Trophoblast cell (in vitro differentiated cells and primary cell): ENCODE measurements at regions not wholly inside any gene's neighbourhood (a gene's known extent, or its start where the extent isn't known, plus 50 kb on each side); places are given as distances from the start of the nearest gene placed in this dataset.
"Not testable (repeated sequence)": the region's sequence is repeated elsewhere in the genome, so short reads cannot be mapped to it uniquely, and the experiment has no call there.

Source experiments
- DNase-seq, 2 donors: peaks; one replicate each; pipeline ENCODE4 v3.0.0-alpha.2; 2016
- H2AFZ ChIP-seq: 2 replicates; pipeline ENCODE4 v1.6.1; 2013; ENCODE audit warnings: low read length, moderate library complexity, mild to moderate bottlenecking; ENCODE audit not compliant: insufficient read depth, poor library complexity
- H2AK5ac ChIP-seq: 2 replicates; pipeline ENCODE4 v1.6.1; 2013; ENCODE audit warnings: mild to moderate bottlenecking, low read length
- H2BK120ac ChIP-seq: 2 replicates; pipeline ENCODE4 v1.6.1; 2013; ENCODE audit warnings: low read length, mild to moderate bottlenecking, moderate library complexity; ENCODE audit not compliant: insufficient read depth, poor library complexity
- H2BK12ac ChIP-seq: 2 replicates; pipeline ENCODE4 v1.6.1; 2013; ENCODE audit warnings: mild to moderate bottlenecking, low read length, moderate library complexity
- H2BK5ac ChIP-seq: 2 replicates; pipeline ENCODE4 v1.6.1; 2013; ENCODE audit warnings: low read length, low read depth, moderate library complexity, mild to moderate bottlenecking; ENCODE audit not compliant: poor library complexity
- H3K14ac ChIP-seq: 2 replicates; pipeline ENCODE4 v1.6.1; 2013; ENCODE audit warnings: mild to moderate bottlenecking, low read length
- H3K18ac ChIP-seq: 2 replicates; pipeline ENCODE4 v1.6.1; 2013; ENCODE audit warnings: mild to moderate bottlenecking, low read length
- H3K23ac ChIP-seq: 2 replicates; pipeline ENCODE4 v1.6.1; 2013; ENCODE audit warnings: low read length
- H3K27ac ChIP-seq: 2 replicates; pipeline ENCODE4 v1.5.1; 2013; ENCODE audit warnings: low read depth, mild to moderate bottlenecking, inconsistent platforms, low read length, moderate library complexity
- H3K27me3 ChIP-seq: 2 replicates; pipeline ENCODE4 v1.6.1; 2013; ENCODE audit warnings: inconsistent platforms, mild to moderate bottlenecking, low read length, moderate library complexity; ENCODE audit not compliant: insufficient read depth
- H3K36me3 ChIP-seq, 2 experiments: 1 replicate in 1 of 2; 2 replicates in 1 of 2; pipeline ENCODE4 v1.6.1; 2013; ENCODE audit warnings: low read length in 2 of 2, mild to moderate bottlenecking in 2 of 2, moderate library complexity in 1 of 2; ENCODE audit not compliant: insufficient read depth in 2 of 2, control insufficient read depth in 1 of 2
- H3K4ac ChIP-seq: 2 replicates; pipeline ENCODE4 v1.6.1; 2013; ENCODE audit warnings: low read depth, mild to moderate bottlenecking, low read length, moderate library complexity
- H3K4me1 ChIP-seq, 2 experiments: 1 replicate in 1 of 2; 2 replicates in 1 of 2; pipeline ENCODE4 v1.6.1; 2013; ENCODE audit warnings: low read length in 2 of 2, mild to moderate bottlenecking in 2 of 2, moderate library complexity in 1 of 2; ENCODE audit not compliant: insufficient read depth in 2 of 2, control insufficient read depth in 1 of 2
- H3K4me2 ChIP-seq: 2 replicates; pipeline ENCODE4 v1.6.1; 2013; ENCODE audit warnings: inconsistent platforms, mild to moderate bottlenecking, low read length, moderate library complexity
- H3K4me3 ChIP-seq: 2 replicates; pipeline ENCODE4 v1.5.1; 2013; ENCODE audit warnings: mild to moderate bottlenecking, low read depth, low read length, inconsistent platforms
- H3K79me1 ChIP-seq: one replicate; pipeline ENCODE4 v1.6.1; 2013; ENCODE audit warnings: low read length
- H3K79me2 ChIP-seq: 2 replicates; pipeline ENCODE4 v1.6.1; 2013; ENCODE audit warnings: low read length, mild to moderate bottlenecking; ENCODE audit not compliant: control insufficient read depth, insufficient read depth, poor library complexity
- H3K9ac ChIP-seq: 2 replicates; pipeline ENCODE4 v1.6.1; 2013; ENCODE audit warnings: mild to moderate bottlenecking, low read length
- H3K9me3 ChIP-seq: 2 replicates; pipeline ENCODE4 v1.6.1; 2013; ENCODE audit warnings: low read depth, mild to moderate bottlenecking, control low read depth, inconsistent platforms, low read length; ENCODE audit not compliant: insufficient read depth
- H4K12ac ChIP-seq: 2 replicates; pipeline ENCODE4 v1.6.1; 2013; ENCODE audit warnings: low read depth, mild to moderate bottlenecking, low read length, moderate library complexity
- H4K8ac ChIP-seq: 2 replicates; pipeline ENCODE4 v1.6.1; 2013; ENCODE audit warnings: low read depth, mild to moderate bottlenecking, low read length, moderate library complexity
- H4K91ac ChIP-seq: one replicate; pipeline ENCODE4 v1.6.1; 2013; ENCODE audit warnings: low read depth, mild to moderate bottlenecking, low read length, moderate library complexity
- WGBS: extraction: QIAGEN DNeasy Blood & Tissue Kit; methylation state at CpG from one replicate; pipeline ENCODE4 v1.1.7; 2013; ENCODE audit warnings: missing lambda C conversion rate; ENCODE audit not compliant: insufficient read length, insufficient coverage; ENCODE audit errors: extremely low coverage; 5-methylcytosine and 5-hydroxymethylcytosine counted together

DNA sequence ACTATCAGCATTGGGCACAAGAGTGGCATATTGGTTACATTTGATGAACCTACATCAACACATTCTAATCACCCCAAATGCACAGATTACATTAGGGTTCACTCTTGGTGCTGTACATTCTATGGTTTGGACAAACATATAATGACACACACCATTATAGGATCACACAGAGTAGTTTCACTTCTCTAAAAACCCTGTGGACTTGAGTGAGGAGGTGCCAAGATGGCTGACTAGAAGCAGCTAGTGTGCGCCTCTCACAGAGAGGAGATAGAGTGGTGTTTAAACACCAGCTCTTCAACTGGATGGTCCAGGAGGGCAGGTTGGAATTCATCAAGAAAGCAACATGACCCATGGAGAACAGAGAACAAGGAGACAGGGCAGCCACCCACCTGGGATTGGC is 265.6 kb downstream of the TDRD3 start:
- Histone ChIP-seq H3K27me3 (no peaks in the 10 kb centered on the region), H2BK120ac (no peak overlapping the region), H4K12ac (no peak overlapping the region), H3K27ac (no peak overlapping the region), H3K4ac (no peak overlapping the region), H3K9me3 (peaks cover 3% of the 10 kb centered on the region), H3K79me2 (no peaks in the 10 kb centered on the region), H3K9ac (no peak overlapping the region), H2AK5ac (no peak overlapping the region), H3K36me3 (no peaks in the 10 kb centered on the region), H3K18ac (no peak overlapping the region), H3K4me1 (no peaks in the 10 kb centered on the region), H3K4me3 (no peak overlapping the region), H2AFZ (no peak overlapping the region), H2BK12ac (no peak overlapping the region), H2BK5ac (no peak overlapping the region), H3K14ac (no peak overlapping the region), H3K23ac (no peak overlapping the region), H4K8ac (no peak overlapping the region), H3K4me2 (no peak overlapping the region), H3K79me1 (no peaks in the 10 kb centered on the region), H4K91ac (no peak overlapping the region)
- no CpG with 5 or more reads among the region's 1 CpG for WGBS
- no peak for DNase-seq

DNA sequence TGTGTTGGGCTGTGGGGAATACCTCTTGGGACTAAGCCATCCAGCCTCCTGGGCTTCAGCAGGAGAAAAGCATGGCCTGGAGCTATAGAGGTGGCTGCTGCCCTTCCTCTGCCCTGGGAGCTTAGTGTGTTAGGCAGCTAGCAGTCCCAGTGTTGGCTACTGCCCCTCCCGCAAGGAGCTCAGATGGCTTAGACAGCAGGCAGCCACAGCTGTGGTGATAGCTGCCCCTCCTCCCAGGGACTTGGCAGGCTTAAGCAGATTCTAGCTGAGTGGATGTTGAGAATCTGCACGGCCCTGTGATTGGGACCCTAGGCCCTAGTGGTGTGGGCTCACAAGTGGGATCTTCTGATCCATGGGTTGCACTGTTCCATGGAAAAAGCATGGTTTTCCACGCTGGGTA is 264.5 kb downstream of the TDRD3 start:
- no peaks in the 10 kb centered on the region for H3K27me3 ChIP-seq
- DNase-seq = no peak
- no peak overlapping the region for H3K9ac ChIP-seq
- H3K4me2 ChIP-seq = no peak overlapping the region
- no peak overlapping the region for H3K23ac ChIP-seq
- no peak overlapping the region for H3K18ac ChIP-seq
- no peak overlapping the region for H2AFZ ChIP-seq
- WGBS = no CpG with 5 or more reads among the region's 3 CpGs
- peaks cover 3% of the 10 kb centered on the region for H3K9me3 ChIP-seq
- H3K14ac ChIP-seq = no peak overlapping the region
- H4K12ac ChIP-seq = no peak overlapping the region
- H3K4me1 ChIP-seq = no peaks in the 10 kb centered on the region
- no peak overlapping the region for H3K4me3 ChIP-seq
- no peaks in the 10 kb centered on the region for H3K79me2 ChIP-seq
- H2BK12ac ChIP-seq = no peak overlapping the region
- H4K8ac ChIP-seq = no peak overlapping the region
- H2AK5ac ChIP-seq = no peak overlapping the region
- H3K4ac ChIP-seq = no peak overlapping the region
- no peak overlapping the region for H2BK5ac ChIP-seq
- no peak overlapping the region for H4K91ac ChIP-seq
- no peaks in the 10 kb centered on the region for H3K36me3 ChIP-seq
- no peak overlapping the region for H3K27ac ChIP-seq
- no peak overlapping the region for H2BK120ac ChIP-seq
- no peaks in the 10 kb centered on the region for H3K79me1 ChIP-seq

DNA sequence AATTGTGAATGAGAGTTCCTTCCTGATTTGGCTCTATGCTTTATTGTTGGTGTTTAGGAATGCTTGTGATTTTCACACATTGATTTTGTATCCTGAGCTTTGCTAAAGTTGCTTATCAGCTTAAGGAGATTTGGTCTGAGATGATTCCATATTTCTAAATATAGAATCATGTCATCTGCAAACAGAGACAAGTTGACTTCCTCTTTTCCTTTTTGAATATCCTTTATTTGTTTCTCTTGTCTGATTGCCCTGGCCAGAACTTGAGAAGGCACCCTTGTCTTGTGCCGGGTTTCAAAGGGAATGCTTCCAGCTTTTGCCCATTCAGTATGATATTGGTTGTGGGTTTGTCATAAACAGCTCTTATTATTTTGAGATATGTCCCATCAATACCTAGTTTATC is 260.6 kb downstream of the TDRD3 start:
- H2BK12ac ChIP-seq, H4K8ac ChIP-seq, H3K4me2 ChIP-seq, H3K36me3 ChIP-seq, H2BK120ac ChIP-seq, H3K4me1 ChIP-seq, DNase-seq, H3K14ac ChIP-seq, H3K79me1 ChIP-seq, H2AFZ ChIP-seq, H2BK5ac ChIP-seq, H3K79me2 ChIP-seq, H3K27me3 ChIP-seq, H3K4me3 ChIP-seq, H2AK5ac ChIP-seq, H3K4ac ChIP-seq, H3K9ac ChIP-seq, H3K18ac ChIP-seq, H3K27ac ChIP-seq, H4K91ac ChIP-seq, H3K9me3 ChIP-seq, H4K12ac ChIP-seq, H3K23ac ChIP-seq: not testable (repeated sequence)
- no CpG with 5 or more reads among the region's 1 CpG for WGBS

- Histone ChIP-seq H3K4ac (no peak overlapping the region), H3K36me3 (no peaks in the 10 kb centered on the region), H3K4me2 (no peak overlapping the region), H4K12ac (no peak overlapping the region), H2AFZ (no peak overlapping the region), H3K23ac (no peak overlapping the region), H3K27me3 (no peaks in the 10 kb centered on the region), H3K14ac (no peak overlapping the region), H2AK5ac (no peak overlapping the region), H3K18ac (no peak overlapping the region), H2BK120ac (no peak overlapping the region), H2BK12ac (no peak overlapping the region), H3K79me2 (no peaks in the 10 kb centered on the region), H4K8ac (no peak overlapping the region), H2BK5ac (no peak overlapping the region), H4K91ac (no peak overlapping the region), H3K4me1 (no peaks in the 10 kb centered on the region), H3K9me3 (no peaks in the 10 kb centered on the region), H3K4me3 (no peak overlapping the region), H3K9ac (no peak overlapping the region), H3K79me1 (no peaks in the 10 kb centered on the region), H3K27ac (no peak overlapping the region)
- WGBS = no CpG with 5 or more reads among the region's 4 CpGs
- DNase-seq = no peak
Observed at GRCh38 chr13:60655256-60655655, 258.2 kb downstream of the TDRD3 start.
